Immature natural killer cell (primary cell): ENCODE measurements at regions not wholly inside any gene's neighbourhood (a gene's known extent, or its start where the extent isn't known, plus 50 kb on each side); places are given as distances from the start of the nearest gene placed in this dataset.

Experiments used
- DNase-seq, 3 donors: peaks; one replicate each; pipeline ENCODE4 v3.0.0; 2022; ENCODE audit warnings: mixed read lengths in 1 of 3
- H3K27ac Mint-ChIP-seq, 6 donors: one replicate each; pipeline ENCODE4 v1.8.0; 2020; ENCODE audit warnings: mixed read lengths in 6 of 6, mild to moderate bottlenecking in 5 of 6, inconsistent platforms in 4 of 6, moderate library complexity in 3 of 6
- H3K27me3 Mint-ChIP-seq, 3 donors: one replicate each; pipeline ENCODE4 v1.8.0; 2020 to 2021; ENCODE audit warnings: low read depth in 3 of 3, mild to moderate bottlenecking in 3 of 3, mixed read lengths in 3 of 3, moderate library complexity in 3 of 3, inconsistent platforms in 1 of 3
- H3K36me3 Mint-ChIP-seq, 3 donors: one replicate each; pipeline ENCODE4 v1.8.0; 2020; ENCODE audit warnings: mixed read lengths in 3 of 3, inconsistent platforms in 2 of 3, mild to moderate bottlenecking in 2 of 3
- H3K4me1 Mint-ChIP-seq, 2 donors: one replicate each; pipeline ENCODE4 v1.8.0; 2020; ENCODE audit warnings: inconsistent platforms in 2 of 2, mild to moderate bottlenecking in 2 of 2, mixed read lengths in 2 of 2, moderate library complexity in 1 of 2
- H3K4me3 Mint-ChIP-seq, 5 donors: one replicate each; pipeline ENCODE4 v1.8.0; 2020; ENCODE audit warnings: mild to moderate bottlenecking in 5 of 5, mixed read lengths in 5 of 5, inconsistent platforms in 3 of 5, moderate library complexity in 3 of 5
- H3K9me3 Mint-ChIP-seq, 6 donors: one replicate each; pipeline ENCODE4 v1.8.0; 2020; ENCODE audit warnings: mild to moderate bottlenecking in 6 of 6, mixed read lengths in 6 of 6, inconsistent platforms in 4 of 6, moderate library complexity in 3 of 6

GRCh38 chr5:4520559-4520958 lies 619.6 kb upstream of the ADAMTS16 start:
- Mint-ChIP-seq H3K27ac (no peak overlapping the region), H3K27me3 (peaks cover 0 to 2% (median 0%) of the 10 kb centered on the region in 3 donors), H3K9me3 (peaks cover 0 to 33% (median 4%) of the 10 kb centered on the region in 6 donors), H3K36me3 (no peaks in the 10 kb centered on the region), H3K4me1 (no peaks in the 10 kb centered on the region), H3K4me3 (no peak overlapping the region)
- no peak for DNase-seq

GRCh38 chr5:4523038-4523437 lies 617.1 kb upstream of the ADAMTS16 start:
- no peaks in the 10 kb centered on the region for H3K4me1 Mint-ChIP-seq
- no peak overlapping the region for H3K4me3 Mint-ChIP-seq
- DNase-seq: no peak
- H3K36me3 Mint-ChIP-seq: no peaks in the 10 kb centered on the region
- H3K27ac Mint-ChIP-seq: no peak overlapping the region
- H3K9me3 Mint-ChIP-seq: peaks cover 0 to 32% (median 5%) of the 10 kb centered on the region in 6 donors
- peaks cover 0 to 2% (median 0%) of the 10 kb centered on the region in 3 donors for H3K27me3 Mint-ChIP-seq

GRCh38 chr5:4531756-4532704 lies 608.1 kb upstream of the ADAMTS16 start:
- Mint-ChIP-seq H3K4me1 (no peaks in the 10 kb centered on the region), H3K4me3 (no peak overlapping the region), H3K9me3 (peaks cover 0 to 25% (median 1%) of the 10 kb centered on the region in 6 donors), H3K27ac (no peak overlapping the region), H3K36me3 (no peaks in the 10 kb centered on the region), H3K27me3 (peaks cover 2 to 7% (median 3%) of the 10 kb centered on the region in 3 donors)
- no peak for DNase-seq

- Mint-ChIP-seq H3K27me3 (peaks cover 2 to 7% (median 3%) of the 10 kb centered on the region in 3 donors), H3K9me3 (peaks cover 0 to 26% (median 2%) of the 10 kb centered on the region in 6 donors), H3K4me1 (no peaks in the 10 kb centered on the region), H3K4me3 (no peak overlapping the region), H3K36me3 (no peaks in the 10 kb centered on the region), H3K27ac (no peak overlapping the region)
- no peak for DNase-seq
These were observed 607.4 kb upstream of the ADAMTS16 start for GRCh38 chr5:4532705-4533080.

- no peak for DNase-seq
- Mint-ChIP-seq H3K4me3 (no peak overlapping the region), H3K27ac (no peak overlapping the region), H3K4me1 (no peaks in the 10 kb centered on the region), H3K36me3 (no peaks in the 10 kb centered on the region), H3K9me3 (peaks cover 0 to 33% (median 3%) of the 10 kb centered on the region in 6 donors), H3K27me3 (peaks cover 2 to 6% (median 3%) of the 10 kb centered on the region in 3 donors)
These were observed 606.5 kb upstream of the ADAMTS16 start for GRCh38 chr5:4533457-4534105.

GRCh38 chr5:4537489-4537888 lies 602.6 kb upstream of the ADAMTS16 start:
- DNase-seq: no peak
- Mint-ChIP-seq H3K27ac (no peak overlapping the region), H3K27me3 (peaks cover 2 to 5% (median 3%) of the 10 kb centered on the region in 3 donors), H3K9me3 (peaks cover 0 to 38% (median 5%) of the 10 kb centered on the region in 6 donors), H3K4me1 (no peaks in the 10 kb centered on the region), H3K4me3 (no peak overlapping the region), H3K36me3 (no peaks in the 10 kb centered on the region)

- DNase-seq: no peak
- Mint-ChIP-seq H3K27ac (no peak overlapping the region), H3K4me3 (no peak overlapping the region), H3K27me3 (peaks cover 0 to 3% (median 0%) of the 10 kb centered on the region in 3 donors), H3K9me3 (peaks cover 0 to 34% (median 5%) of the 10 kb centered on the region in 6 donors), H3K4me1 (no peaks in the 10 kb centered on the region), H3K36me3 (no peaks in the 10 kb centered on the region)
These were observed 599.6 kb upstream of the ADAMTS16 start for GRCh38 chr5:4540375-4541173.

GRCh38 chr5:4541334-4541733 lies 598.8 kb upstream of the ADAMTS16 start:
- Mint-ChIP-seq H3K4me3 (no peak overlapping the region), H3K27me3 (no peaks in the 10 kb centered on the region), H3K9me3 (peaks cover 0 to 26% (median 6%) of the 10 kb centered on the region in 6 donors), H3K4me1 (no peaks in the 10 kb centered on the region), H3K27ac (no peak overlapping the region), H3K36me3 (no peaks in the 10 kb centered on the region)
- no peak for DNase-seq

- no peaks in the 10 kb centered on the region for H3K36me3 Mint-ChIP-seq
- peaks cover 0 to 26% (median 6%) of the 10 kb centered on the region in 6 donors for H3K9me3 Mint-ChIP-seq
These were observed 597.9 kb upstream of the ADAMTS16 start for GRCh38 chr5:4542145-4542778.

GRCh38 chr5:4544049-4544670 lies 596.0 kb upstream of the ADAMTS16 start:
- no peak for DNase-seq
- Mint-ChIP-seq H3K27ac (no peak overlapping the region), H3K4me3 (no peak overlapping the region), H3K27me3 (no peaks in the 10 kb centered on the region), H3K9me3 (peaks cover 0 to 20% (median 5%) of the 10 kb centered on the region in 6 donors), H3K36me3 (no peaks in the 10 kb centered on the region), H3K4me1 (no peaks in the 10 kb centered on the region)

More at GRCh38 chr5:4542145-4542778, 597.9 kb upstream of the ADAMTS16 start:
- Mint-ChIP-seq H3K4me1 (no peaks in the 10 kb centered on the region), H3K4me3 (no peak overlapping the region), H3K27me3 (no peaks in the 10 kb centered on the region), H3K27ac (no peak overlapping the region)
- DNase-seq: no peak

- H3K36me3 Mint-ChIP-seq: no peaks in the 10 kb centered on the region
- no peaks in the 10 kb centered on the region for H3K4me1 Mint-ChIP-seq
- no peak overlapping the region for H3K27ac Mint-ChIP-seq
- H3K9me3 Mint-ChIP-seq: peaks cover 0 to 26% (median 8%) of the 10 kb centered on the region in 6 donors
- no peak overlapping the region for H3K4me3 Mint-ChIP-seq
- peaks cover 0 to 2% (median 0%) of the 10 kb centered on the region in 3 donors for H3K27me3 Mint-ChIP-seq
- DNase-seq: no peak
These were observed 592.6 kb upstream of the ADAMTS16 start for GRCh38 chr5:4547547-4547946.

- Mint-ChIP-seq H3K36me3 (no peaks in the 10 kb centered on the region), H3K27ac (no peak overlapping the region)
These were observed 591.8 kb upstream of the ADAMTS16 start for GRCh38 chr5:4548341-4548740.

GRCh38 chr5:4549351-4549750 lies 590.8 kb upstream of the ADAMTS16 start:
- DNase-seq: no peak
- Mint-ChIP-seq H3K4me1 (no peaks in the 10 kb centered on the region), H3K4me3 (no peak overlapping the region), H3K36me3 (no peaks in the 10 kb centered on the region), H3K27ac (no peak overlapping the region), H3K27me3 (peaks cover 0 to 2% (median 0%) of the 10 kb centered on the region in 3 donors), H3K9me3 (peaks cover 0 to 19% (median 8%) of the 10 kb centered on the region in 6 donors)

More at GRCh38 chr5:4548341-4548740, 591.8 kb upstream of the ADAMTS16 start:
- peaks cover 0 to 2% (median 0%) of the 10 kb centered on the region in 3 donors for H3K27me3 Mint-ChIP-seq
- H3K9me3 Mint-ChIP-seq: peaks cover 0 to 19% (median 8%) of the 10 kb centered on the region in 6 donors
- H3K4me1 Mint-ChIP-seq: no peaks in the 10 kb centered on the region
- DNase-seq: no peak
- H3K4me3 Mint-ChIP-seq: no peak overlapping the region
